ENCODE measurements at regions not wholly inside any gene's neighbourhood (a gene's known extent, or its start where the extent isn't known, plus 50 kb on each side); places are given as distances from the start of the nearest gene placed in this dataset.

DNA sequence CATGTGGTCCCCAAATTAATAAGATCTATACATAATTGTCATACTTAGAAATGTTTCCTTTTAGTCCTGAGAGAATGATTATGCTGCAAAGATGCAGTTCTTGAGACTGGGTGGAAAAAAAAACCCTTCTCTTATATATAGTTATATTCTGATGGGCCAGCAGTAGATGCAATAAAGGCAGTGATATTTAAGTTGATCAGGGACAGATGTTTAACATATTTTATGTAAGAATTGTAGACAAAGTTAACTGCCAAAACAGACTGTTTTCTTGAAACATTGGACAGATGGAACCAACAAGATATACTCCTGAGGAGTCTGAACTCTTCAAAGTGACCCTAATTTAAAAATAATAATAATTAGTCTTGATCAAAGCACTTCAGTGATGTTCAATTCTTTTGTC, 172.0 kb upstream of the LRIG1 start:
- DNase-seq (no peak), ATAC-seq (no peak)
- intact Hi-C loops (cut with DNase I), result no loop called here
- Histone ChIP-seq H3K27me3 (no peaks in the 10 kb centered on the region), H3K9me3 (no peaks in the 10 kb centered on the region), H3K4me1 (no peaks in the 10 kb centered on the region), H3K4me3 (no peak overlapping the region), H3K36me3 (replicated peaks in 1 of 2; ENCODE audit: insufficient read depth in 1 of 2, low read depth in 2 of 2) (no peaks in the 10 kb centered on the region), H3K27ac (no peak overlapping the region)
- TF ChIP-seq, protein P1, sequence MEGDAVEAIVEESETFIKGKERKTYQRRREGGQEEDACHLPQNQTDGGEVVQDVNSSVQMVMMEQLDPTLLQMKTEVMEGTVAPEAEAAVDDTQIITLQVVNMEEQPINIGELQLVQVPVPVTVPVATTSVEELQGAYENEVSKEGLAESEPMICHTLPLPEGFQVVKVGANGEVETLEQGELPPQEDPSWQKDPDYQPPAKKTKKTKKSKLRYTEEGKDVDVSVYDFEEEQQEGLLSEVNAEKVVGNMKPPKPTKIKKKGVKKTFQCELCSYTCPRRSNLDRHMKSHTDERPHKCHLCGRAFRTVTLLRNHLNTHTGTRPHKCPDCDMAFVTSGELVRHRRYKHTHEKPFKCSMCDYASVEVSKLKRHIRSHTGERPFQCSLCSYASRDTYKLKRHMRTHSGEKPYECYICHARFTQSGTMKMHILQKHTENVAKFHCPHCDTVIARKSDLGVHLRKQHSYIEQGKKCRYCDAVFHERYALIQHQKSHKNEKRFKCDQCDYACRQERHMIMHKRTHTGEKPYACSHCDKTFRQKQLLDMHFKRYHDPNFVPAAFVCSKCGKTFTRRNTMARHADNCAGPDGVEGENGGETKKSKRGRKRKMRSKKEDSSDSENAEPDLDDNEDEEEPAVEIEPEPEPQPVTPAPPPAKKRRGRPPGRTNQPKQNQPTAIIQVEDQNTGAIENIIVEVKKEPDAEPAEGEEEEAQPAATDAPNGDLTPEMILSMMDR (IDR thresholded peaks at IDR 0.05), result no peak
- no peak for TF ChIP-seq POLR2A (IDR thresholded peaks at IDR 0.05)

GRCh38 chr3:66673293-66673692, 172.5 kb upstream of the LRIG1 start:
- no peak overlapping the region for H3K27ac ChIP-seq
- no peaks in the 10 kb centered on the region for H3K36me3 ChIP-seq (replicated peaks in 1 of 2; ENCODE audit: insufficient read depth in 1 of 2, low read depth in 2 of 2)
- intact Hi-C loops (cut with DNase I), result no loop called here
- H3K27me3 ChIP-seq, result no peaks in the 10 kb centered on the region
- no peak for DNase-seq
- H3K4me1 ChIP-seq, result no peaks in the 10 kb centered on the region
- H3K4me3 ChIP-seq, result no peak overlapping the region
- TF ChIP-seq, protein P1 (IDR thresholded peaks at IDR 0.05), result no peak
- TF ChIP-seq POLR2A (IDR thresholded peaks at IDR 0.05), result no peak
- H3K9me3 ChIP-seq, result no peaks in the 10 kb centered on the region
- WGBS, 2 donors, result 85% methylated on average over 9 of the region's 9 CpGs
- no peak for ATAC-seq

GRCh38 chr3:66675366-66675765, 174.5 kb upstream of the LRIG1 start:
- TF ChIP-seq, protein P1 (IDR thresholded peaks at IDR 0.05), result no peak
- ATAC-seq, result no peak
- no peaks in the 10 kb centered on the region for H3K27me3 ChIP-seq
- intact Hi-C loops (cut with DNase I), result no loop called here
- H3K36me3 ChIP-seq (replicated peaks in 1 of 2; ENCODE audit: insufficient read depth in 1 of 2, low read depth in 2 of 2), result no peaks in the 10 kb centered on the region
- no peak overlapping the region for H3K27ac ChIP-seq
- H3K4me3 ChIP-seq, result no peak overlapping the region
- WGBS, 2 donors, result 73 to 75% methylated on average over 1 of the region's 1 CpG
- H3K4me1 ChIP-seq, result no peaks in the 10 kb centered on the region
- H3K9me3 ChIP-seq, result no peaks in the 10 kb centered on the region
- DNase-seq, result no peak

- intact Hi-C loops (cut with DNase I), result no loop called here
Measured at GRCh38 chr3:66692042-66692765, 191.4 kb upstream of the LRIG1 start.

More at GRCh38 chr3:66692042-66692765, 191.4 kb upstream of the LRIG1 start:
- Histone ChIP-seq H3K4me1 (peaks cover 7% of the 10 kb centered on the region), H3K27me3 (no peaks in the 10 kb centered on the region), H3K27ac (no peak overlapping the region), H3K36me3 (replicated peaks in 1 of 2; ENCODE audit: insufficient read depth in 1 of 2, low read depth in 2 of 2) (no peaks in the 10 kb centered on the region), H3K4me3 (no peak overlapping the region), H3K9me3 (no peaks in the 10 kb centered on the region)
- ATAC-seq (no peak), DNase-seq (no peak)
- 89 to 98% methylated on average over 5 of the region's 5 CpGs for WGBS, 2 donors
- TF ChIP-seq, protein P1 (IDR thresholded peaks at IDR 0.05), result no peak
- no peak for TF ChIP-seq POLR2A (IDR thresholded peaks at IDR 0.05)
